NCI-H82 (cell line): ENCODE measurements at regions not wholly inside any gene's neighbourhood (a gene's known extent, or its start where the extent isn't known, plus 50 kb on each side); places are given as distances from the start of the nearest gene placed in this dataset.
A peak's percentile ranks its signal among the peaks of the same experiment; 100 is the strongest.
"Not testable (repeated sequence)": the region's sequence is repeated elsewhere in the genome, so short reads cannot be mapped to it uniquely, and the experiment has no call there.

Experiments used
- DNase-seq: peaks from one replicate; lab custom pipeline; 2025; lab: John Stamatoyannopoulos, UW

GRCh38 chr11:92425127-92425526 lies 200.5 kb downstream of the FAT3 start:
- no peak for DNase-seq

- no peak for DNase-seq
Observed at GRCh38 chr11:92432515-92432914, 207.9 kb downstream of the FAT3 start.

GRCh38 chr11:92436034-92436920 lies 211.7 kb downstream of the FAT3 start:
- no peak for DNase-seq

GRCh38 chr11:92439133-92439532 lies 214.5 kb downstream of the FAT3 start:
- no peak for DNase-seq

GRCh38 chr11:92440701-92441442 lies 216.3 kb downstream of the FAT3 start:
- DNase-seq, result no peak

- no peak for DNase-seq
Observed at GRCh38 chr11:92441443-92441726, 216.8 kb downstream of the FAT3 start.

- DNase-seq, result no peak
Observed at GRCh38 chr11:92443199-92443598, 218.6 kb downstream of the FAT3 start.

- DNase-seq, result no peak
Observed at GRCh38 chr11:92447586-92447985, 223.0 kb downstream of the FAT3 start.

GRCh38 chr11:92449222-92449621 lies 224.6 kb downstream of the FAT3 start:
- DNase-seq, result no peak

- DNase-seq, result no peak
Observed at GRCh38 chr11:92449780-92450179, 225.2 kb downstream of the FAT3 start.

GRCh38 chr11:92451063-92451462 lies 226.4 kb downstream of the FAT3 start:
- no peak for DNase-seq

GRCh38 chr11:92453055-92453454 lies 228.4 kb downstream of the FAT3 start:
- no peak for DNase-seq

- DNase-seq, result peak; percentile 67
Observed at GRCh38 chr11:92455210-92455790, 230.7 kb downstream of the FAT3 start.

- DNase-seq, result no peak
Observed at GRCh38 chr11:92457250-92457649, 232.6 kb downstream of the FAT3 start.

- DNase-seq, result no peak
Observed at GRCh38 chr11:92458486-92458885, 233.9 kb downstream of the FAT3 start.

GRCh38 chr11:92460213-92460612 lies 235.6 kb downstream of the FAT3 start:
- no peak for DNase-seq

- no peak for DNase-seq
Observed at GRCh38 chr11:92461447-92461846, 236.8 kb downstream of the FAT3 start.

- DNase-seq, result no peak
Observed at GRCh38 chr11:92462821-92463220, 238.2 kb downstream of the FAT3 start.

- no peak for DNase-seq
Observed at GRCh38 chr11:92464822-92465221, 240.2 kb downstream of the FAT3 start.

GRCh38 chr11:92465410-92465809 lies 240.8 kb downstream of the FAT3 start:
- DNase-seq, result not testable (repeated sequence)

GRCh38 chr11:92473736-92474135 lies 249.1 kb downstream of the FAT3 start:
- DNase-seq, result no peak

GRCh38 chr11:92475316-92475715 lies 250.7 kb downstream of the FAT3 start:
- no peak for DNase-seq

GRCh38 chr11:92475819-92476218 lies 251.2 kb downstream of the FAT3 start:
- no peak for DNase-seq
